ENCODE measurements at regions not wholly inside any gene's neighbourhood (a gene's known extent, or its start where the extent isn't known, plus 50 kb on each side); places are given as distances from the start of the nearest gene placed in this dataset.

GRCh38 chr11:113587308-113587739, 112.1 kb upstream of the DRD2 start:
- Histone ChIP-seq H4K8ac (ENCODE audit: extremely low read depth, insufficient read depth, low read length) (no peak overlapping the region), H3K27me3 (replicated peaks in 1 of 4; ENCODE audit: control insufficient read depth in 3 of 4, extremely low read depth in 1 of 4, insufficient read depth in 3 of 4, low read length in 3 of 4) (no peaks in the 10 kb centered on the region), H2BK15ac (ENCODE audit: low read length) (no peak overlapping the region), H3K4ac (replicated peaks; ENCODE audit: insufficient read length, low read depth, low read length) (no peak overlapping the region), H4K20me1 (replicated peaks in 1 of 2; ENCODE audit: control insufficient read depth in 1 of 2, insufficient read depth in 2 of 2, low read length in 2 of 2) (no peaks in the 10 kb centered on the region), H2BK12ac (ENCODE audit: low read depth, low read length) (no peak overlapping the region), H2BK5ac (ENCODE audit: low read depth, low read length) (no peak overlapping the region), H3K14ac (ENCODE audit: insufficient read length) (no peak overlapping the region), H3K9me3 (ENCODE audit: insufficient read depth in 2 of 2, low read depth in 1 of 2, low read length in 1 of 2) (no peaks in the 10 kb centered on the region), H3K4me1 (replicated peaks in 1 of 4; ENCODE audit: control insufficient read depth in 3 of 4, insufficient read depth in 4 of 4, low read length in 3 of 4) (no peaks in the 10 kb centered on the region), H4K91ac (replicated peaks; ENCODE audit: insufficient read length, low read length) (no peak overlapping the region), H3K79me1 (ENCODE audit: low read depth, low read length) (no peaks in the 10 kb centered on the region), H3K23me2 (ENCODE audit: low read depth, low read length) (no peaks in the 10 kb centered on the region), H3K79me2 (ENCODE audit: control insufficient read depth in 1 of 2, insufficient read depth in 2 of 2, low read length in 2 of 2) (no peaks in the 10 kb centered on the region), H3K27ac (ENCODE audit: low read depth, low read length) (no peak overlapping the region), H2AFZ (ENCODE audit: low read length) (no peak overlapping the region), H3K4me2 (ENCODE audit: insufficient read depth in 1 of 2, low read depth in 2 of 2, low read length in 2 of 2) (no peak overlapping the region), H3K23ac (ENCODE audit: insufficient read length) (no peak overlapping the region), H3K36me3 (ENCODE audit: control insufficient read depth in 2 of 4, insufficient read depth in 4 of 4, low read length in 3 of 4) (no peaks in the 10 kb centered on the region), H3K4me3 (ENCODE audit: extremely low read depth in 1 of 4, insufficient read depth in 2 of 4, low read depth in 3 of 4, low read length in 4 of 4) (no peak overlapping the region), H3K9ac (replicated peaks in 1 of 4; ENCODE audit: extremely low read depth in 1 of 4, low read depth in 3 of 4, low read length in 3 of 4) (no peak overlapping the region), H2BK120ac (replicated peaks; ENCODE audit: low read depth, low read length) (no peak overlapping the region), H2BK20ac (ENCODE audit: low read length) (no peak overlapping the region), H3K56ac (replicated peaks; ENCODE audit: insufficient read length, low read depth, low read length) (no peak overlapping the region), H2AK5ac (ENCODE audit: low read depth, low read length) (no peak overlapping the region), H4K5ac (ENCODE audit: insufficient read length, low read depth, low read length) (no peak overlapping the region), H3K18ac (ENCODE audit: extremely low read depth, low read length) (no peak overlapping the region)
- 88% methylated on average over 4 of the region's 4 CpGs; no CpG with 5 or more reads in 1 of the 2 experiments for WGBS, 2 experiments (ENCODE audit: extremely low coverage in 1 of 2, insufficient coverage in 1 of 2, insufficient read length in 1 of 2, insufficient replicate concordance in 2 of 2, low coverage in 1 of 2, low lambda C conversion rate in 2 of 2, missing lambda C conversion rate in 1 of 2)
- POLR2A ChIA-PET (ENCODE audit: partially characterized antibody), result no interaction called here
- DNase-seq (ENCODE audit: low read depth in 1 of 2, low spot score in 2 of 2) (no peak), FAIRE-seq (no peak)
- TF ChIP-seq CTCF (IDR thresholded peaks at IDR 0.05; ENCODE audit: control extremely low read depth in 1 of 3, insufficient read depth in 1 of 3, low read depth in 1 of 3, low read length in 3 of 3), result peak; percentile 17 to 47 (median 42)
- no peak for TF ChIP-seq POU5F1 (IDR thresholded peaks at IDR 0.05; ENCODE audit: low read depth, low read length)
- TF ChIP-seq RAD21 (IDR thresholded peaks at IDR 0.05 in 1 of 2, conservative IDR thresholded peaks at IDR 0.05 in 1 of 2; ENCODE audit: low read depth in 2 of 2, low read length in 2 of 2), result peak; percentile 71 to 76
- no peak for TF ChIP-seq SIN3A (conservative IDR thresholded peaks at IDR 0.05 in 1 of 2, IDR thresholded peaks at IDR 0.05 in 1 of 2; ENCODE audit: low read depth in 1 of 2, low read length in 2 of 2)
- CTCF ChIA-PET (ENCODE audit: partially characterized antibody), result interaction anchor here (0.6 to 2.4 kb wide), 10 partner anchors 13 to 432 kb away, joined by 3 to 19 read pairs (median 4); no protein-coding TSS in a partner anchor

All from H1 (cell line).